ENCODE measurements at regions not wholly inside any gene's neighbourhood (a gene's known extent, or its start where the extent isn't known, plus 50 kb on each side); places are given as distances from the start of the nearest gene placed in this dataset.

GRCh38 chr4:13084210-13084609 lies 399.9 kb downstream of the RAB28 start:
- no peak for ATAC-seq
- Histone ChIP-seq H3K4me3 (no peak overlapping the region), H3K36me3 (ENCODE audit: insufficient read depth in 1 of 2, low read depth in 1 of 2) (no peaks in the 10 kb centered on the region), H3K27me3 (ENCODE audit: insufficient read depth in 3 of 3, low read length in 2 of 3) (no peaks in the 10 kb centered on the region), H3K27ac (no peak overlapping the region), H3K4me1 (no peaks in the 10 kb centered on the region), H3K9me3 (no peaks in the 10 kb centered on the region)
- no peak for DNase-seq
- WGBS, 3 donors: 70 to 73% (median 70%) methylated on average over 2 of the region's 2 CpGs
- intact Hi-C loops (cut with DNase I): no loop called here
- no peak for TF ChIP-seq CTCF (IDR thresholded peaks at IDR 0.05)

- intact Hi-C loops (cut with DNase I): no loop called here
- ATAC-seq: no peak
Measured at GRCh38 chr4:13081830-13082229, 402.3 kb downstream of the RAB28 start.

GRCh38 chr4:13067077-13067476 lies 417.1 kb downstream of the RAB28 start:
- intact Hi-C loops (cut with DNase I): no loop called here
- no peaks in the 10 kb centered on the region for H3K36me3 ChIP-seq (ENCODE audit: insufficient read depth in 1 of 2, low read depth in 1 of 2)
- 89 to 98% (median 95%) methylated on average over 1 of the region's 1 CpG for WGBS, 3 donors

More at GRCh38 chr4:13081830-13082229, 402.3 kb downstream of the RAB28 start:
- Histone ChIP-seq H3K4me1 (no peaks in the 10 kb centered on the region), H3K4me3 (no peak overlapping the region), H3K9me3 (no peaks in the 10 kb centered on the region), H3K27me3 (ENCODE audit: insufficient read depth in 3 of 3, low read length in 2 of 3) (no peaks in the 10 kb centered on the region), H3K27ac (no peak overlapping the region), H3K36me3 (ENCODE audit: insufficient read depth in 1 of 2, low read depth in 1 of 2) (no peaks in the 10 kb centered on the region)
- no peak for DNase-seq
- no peak for TF ChIP-seq CTCF (IDR thresholded peaks at IDR 0.05)

GRCh38 chr4:13059019-13059418 lies 425.1 kb downstream of the RAB28 start:
- Histone ChIP-seq H3K27me3 (ENCODE audit: insufficient read depth in 3 of 3, low read length in 2 of 3) (no peaks in the 10 kb centered on the region), H3K27ac (no peak overlapping the region), H3K4me1 (no peaks in the 10 kb centered on the region), H3K36me3 (ENCODE audit: insufficient read depth in 1 of 2, low read depth in 1 of 2) (no peaks in the 10 kb centered on the region), H3K4me3 (no peak overlapping the region), H3K9me3 (no peaks in the 10 kb centered on the region)
- DNase-seq (no peak), ATAC-seq (no peak)
- WGBS, 3 donors: 52 to 56% (median 55%) methylated on average over 4 of the region's 4 CpGs
- TF ChIP-seq CTCF (IDR thresholded peaks at IDR 0.05): no peak
- intact Hi-C loops (cut with DNase I): no loop called here

More at GRCh38 chr4:13067077-13067476, 417.1 kb downstream of the RAB28 start:
- no peaks in the 10 kb centered on the region for H3K27me3 ChIP-seq (ENCODE audit: insufficient read depth in 3 of 3, low read length in 2 of 3)
- no peaks in the 10 kb centered on the region for H3K4me1 ChIP-seq
- DNase-seq: no peak
- no peaks in the 10 kb centered on the region for H3K9me3 ChIP-seq
- no peak overlapping the region for H3K27ac ChIP-seq
- no peak for ATAC-seq
- no peak for TF ChIP-seq CTCF (IDR thresholded peaks at IDR 0.05)
- no peak overlapping the region for H3K4me3 ChIP-seq

- Histone ChIP-seq H3K36me3 (ENCODE audit: insufficient read depth in 1 of 2, low read depth in 1 of 2) (no peaks in the 10 kb centered on the region), H3K27ac (no peak overlapping the region), H3K9me3 (no peaks in the 10 kb centered on the region), H3K27me3 (ENCODE audit: insufficient read depth in 3 of 3, low read length in 2 of 3) (no peaks in the 10 kb centered on the region), H3K4me3 (no peak overlapping the region), H3K4me1 (no peaks in the 10 kb centered on the region)
- TF ChIP-seq CTCF (IDR thresholded peaks at IDR 0.05): no peak
- no peak for DNase-seq
- no peak for ATAC-seq
- 71 to 77% (median 72%) methylated on average over 4 of the region's 4 CpGs for WGBS, 3 donors
- intact Hi-C loops (cut with DNase I): no loop called here
Measured at GRCh38 chr4:13056630-13057189, 427.4 kb downstream of the RAB28 start.
